K562 (cell line): ENCODE measurements at regions not wholly inside any gene's neighbourhood (a gene's known extent, or its start where the extent isn't known, plus 50 kb on each side); places are given as distances from the start of the nearest gene placed in this dataset.

ENCODE experiments used
- ATAC-seq: fragments of 200-7000 bp; cut with Tn5 transposase; 3 replicates; pipeline ENCODE4 v1.9.1; 2020; ENCODE audit warnings: moderate library complexity
- BruUV-seq: library from RNA; stranded (reverse); fragments of 400-500 nt; replicated peaks from 2 replicates; lab custom pipeline; 2021; lab: Mats Ljungman, UMichigan
- CTCF ChIA-PET: fragments of 300-600 bp; formaldehyde crosslinking; extraction: SDS; loops from one replicate; lab custom pipeline; 2021; ENCODE audit warnings: low intra/inter-chr PET ratio; lab: Yijun Ruan, JAX
- POLR2A ChIA-PET: fragments of 300-600, 350-650 bp; sonication (Branson Sonifier 250); formaldehyde crosslinking; extraction: SDS; loops from one replicate; lab custom pipeline; 2021; ENCODE audit warnings: antibody characterized with exemption, inconsistent platforms; lab: Yijun Ruan, JAX
- DNase-seq, 4 experiments: peaks; one replicate each; pipeline versions ENCODE4 v3.0.0 to v3.0.0-alpha.2; 2011 to 2018; ENCODE audit warnings: low spot score in 3 of 4, mixed read lengths in 3 of 4; ENCODE audit errors: extremely low read depth in 1 of 4
- FAIRE-seq: peaks from 2 replicates; lab custom pipeline; 2011; peaks lifted over from hg19 to GRCh38; lab: Jason Lieb, UNC
- H2AFZ ChIP-seq: 2 replicates; pipeline ENCODE4 v1.6.0; 2011; ENCODE audit warnings: low read depth, low read length, control low read depth, inconsistent platforms
- H3K27ac ChIP-seq: fragments of 200-600 bp; 3 replicates; pipeline ENCODE4 v1.8.0; 2011; ENCODE audit warnings: low read depth, mild to moderate bottlenecking, control low read depth, inconsistent platforms, low read length, moderate library complexity, mixed read lengths; ENCODE audit errors: extremely low read depth
- H3K27me3 ChIP-seq, 2 experiments: fragments of 300-600 bp in 1 of 2; 2 replicates in 1 of 2; 3 replicates in 1 of 2; pipeline versions ENCODE4 v1.6.0 to v1.8.0; 2011; ENCODE audit warnings: inconsistent platforms in 2 of 2, low read length in 2 of 2, mild to moderate bottlenecking in 1 of 2, mixed read lengths in 1 of 2, moderate library complexity in 1 of 2; ENCODE audit not compliant: control insufficient read depth in 2 of 2, insufficient read depth in 2 of 2
- H3K36me3 ChIP-seq: fragments of 300-600 bp; 3 replicates; pipeline ENCODE4 v1.8.0; 2011; ENCODE audit warnings: mild to moderate bottlenecking, low read length, inconsistent platforms; ENCODE audit not compliant: control insufficient read depth, insufficient read depth
- H3K4me1 ChIP-seq, 2 experiments: fragments of 200-600 bp in 1 of 2; replicated peaks in 1 of 2; 2 replicates in 1 of 2; 3 replicates in 1 of 2; pipeline versions ENCODE4 v1.5.1 to v1.8.0; 2011; ENCODE audit warnings: inconsistent platforms in 2 of 2, low read length in 2 of 2, mild to moderate bottlenecking in 1 of 2, mixed read lengths in 1 of 2, moderate library complexity in 1 of 2; ENCODE audit not compliant: control insufficient read depth in 2 of 2, insufficient read depth in 2 of 2
- H3K4me2 ChIP-seq: 2 replicates; pipeline ENCODE4 v1.6.1; 2011; ENCODE audit warnings: low read length, control low read depth, inconsistent platforms, mixed read lengths; ENCODE audit not compliant: insufficient read depth
- H3K4me3 ChIP-seq: fragments of 200-600 bp; sonication (generic), shearing (Covaris generic); 2 replicates; pipeline ENCODE4 v1.5.1; 2016; ENCODE audit warnings: control low read depth, inconsistent platforms
- H3K79me2 ChIP-seq: fragments of 200-600 bp; 3 replicates; pipeline ENCODE4 v1.8.0; 2011; ENCODE audit warnings: low read length, inconsistent platforms; ENCODE audit not compliant: control insufficient read depth, insufficient read depth
- H3K9ac ChIP-seq, 2 experiments: 2 replicates each; pipeline versions ENCODE4 v1.6.0 to v1.6.1; 2011; ENCODE audit warnings: low read depth in 2 of 2, low read length in 2 of 2, control low read depth in 1 of 2, inconsistent platforms in 1 of 2, mild to moderate bottlenecking in 1 of 2, mixed read lengths in 1 of 2; ENCODE audit not compliant: insufficient read depth in 1 of 2
- H3K9me1 ChIP-seq: one replicate; pipeline ENCODE4 v1.6.0; 2011; ENCODE audit warnings: inconsistent platforms, mild to moderate bottlenecking, low read length, moderate library complexity; ENCODE audit not compliant: control insufficient read depth, insufficient read depth
- H3K9me3 ChIP-seq: replicated peaks from 2 replicates; pipeline ENCODE4 v1.5.1; 2011; ENCODE audit warnings: low read depth, low read length, inconsistent platforms; ENCODE audit not compliant: control insufficient read depth, insufficient read depth
- H4K20me1 ChIP-seq: replicated peaks from 2 replicates; pipeline ENCODE4 v1.6.1; 2011; ENCODE audit warnings: low read length, inconsistent platforms, mixed read lengths; ENCODE audit not compliant: control insufficient read depth, insufficient read depth
- ASH1L ChIP-seq: fragments of 450-650 bp; IDR thresholded peaks from 2 replicates; pipeline ENCODE4 v1.6.1; 2018; ENCODE audit warnings: borderline replicate concordance, mild to moderate bottlenecking, low read depth; ENCODE audit not compliant: partially characterized antibody
- BMI1 ChIP-seq: fragments of 150-350 bp; IDR thresholded peaks from 2 replicates; pipeline ENCODE4 v1.6.1; 2014; ENCODE audit warnings: low read length
- CLOCK ChIP-seq: fragments of 250-450 bp; sonication (Bioruptor Pico); IDR thresholded peaks from 2 replicates; pipeline ENCODE4 v1.4.0; 2020; ENCODE audit warnings: mild to moderate bottlenecking, moderate library complexity, borderline replicate concordance
- ELK3 ChIP-seq: fragments of 450-650 bp; formaldehyde crosslinking; IDR thresholded peaks from 2 replicates; pipeline ENCODE4 v1.4.0; 2020; ENCODE audit warnings: mild to moderate bottlenecking
- HMBOX1 ChIP-seq: sonication (generic); IDR thresholded peaks from 2 replicates; pipeline ENCODE4 v1.6.1; 2016
- JUNB ChIP-seq: fragments of 450-650 bp; formaldehyde crosslinking; conservative IDR thresholded peaks from 2 replicates; pipeline ENCODE4 v1.4.0; 2020; ENCODE audit warnings: mild to moderate bottlenecking
- MAFF ChIP-seq: IDR thresholded peaks from 2 replicates; pipeline ENCODE4 v1.6.1; 2012; ENCODE audit warnings: low read length, improper control_type of control experiment
- NBN ChIP-seq: fragments of 450-650 bp; IDR thresholded peaks from 2 replicates; pipeline ENCODE4 v1.6.1; 2016; ENCODE audit warnings: low read depth, mild to moderate bottlenecking
- PREB ChIP-seq: sonication (generic); formaldehyde crosslinking; IDR thresholded peaks from 2 replicates; pipeline ENCODE4 v1.8.1; 2023; ENCODE audit warnings: mild to moderate bottlenecking, missing genetic modification reagents
- RCOR1 ChIP-seq, 2 experiments: IDR thresholded peaks; 2 replicates each; pipeline ENCODE4 v1.6.1; 2012; ENCODE audit warnings: low read depth in 2 of 2, low read length in 2 of 2, borderline replicate concordance in 1 of 2, improper control_type of control experiment in 1 of 2
- SAP30 ChIP-seq: fragments of 200-600 bp; sonication (generic); IDR thresholded peaks from 2 replicates; pipeline ENCODE4 v1.6.1; 2012; ENCODE audit warnings: borderline replicate concordance, low read depth, mild to moderate bottlenecking, moderate library complexity, low read length, control low read depth, inconsistent platforms; ENCODE audit not compliant: insufficient read depth, poor library complexity, severe bottlenecking
- XRCC4 ChIP-seq: IDR thresholded peaks from one replicate; pipeline ENCODE4 v1.6.1; 2011; ENCODE audit not compliant: insufficient read depth, insufficient read length; ENCODE audit errors: extremely low read depth
- ZNF655 ChIP-seq: fragments of 250-450 bp; sonication (Bioruptor Pico); IDR thresholded peaks from 2 replicates; pipeline ENCODE4 v1.5.0; 2021
- ZNF778 ChIP-seq: fragments of 450-650 bp; formaldehyde crosslinking; IDR thresholded peaks from 2 replicates; pipeline ENCODE4 v1.4.0; 2020; ENCODE audit warnings: mild to moderate bottlenecking, moderate library complexity
- WGBS: fragments of 100-300 bp; shearing (Covaris generic); methylation state at CpG from one replicate; pipeline ENCODE4 v1.1.6; 2016; ENCODE audit warnings: low coverage, mixed read lengths; ENCODE audit not compliant: insufficient coverage; ENCODE audit errors: missing lambda C conversion rate; 5-methylcytosine and 5-hydroxymethylcytosine counted together
- in situ Hi-C: fragments of 300-500 bp; cut with MboI; formaldehyde crosslinking; loops from 4 replicates; pipeline ENCODE4 v1.15.0; 2018; ENCODE audit warnings: inconsistent platforms, mixed read lengths
- intact Hi-C: fragments of 100-400 bp; cut with micrococcal nuclease; formaldehyde crosslinking; loops from 2 replicates; pipeline ENCODE4 v1.14.2; 2022

GRCh38 chr13:79196843-79197242, 209.2 kb downstream of the RBM26 start (continued):
- TF ChIP-seq ASH1L: no peak

- no peaks in the 10 kb centered on the region for H3K4me1 ChIP-seq
- CTCF ChIA-PET: no interaction called here
- no peaks in the 10 kb centered on the region for H4K20me1 ChIP-seq
- intact Hi-C loops (no loop called here), in situ Hi-C loops (no loop called here)
- no TSS peak for BruUV-seq
- no peaks in the 10 kb centered on the region for H3K27me3 ChIP-seq
- H3K4me3 ChIP-seq: no peak overlapping the region
- no peak for DNase-seq
- no peak overlapping the region for H3K4me2 ChIP-seq
- no peaks in the 10 kb centered on the region for H3K36me3 ChIP-seq
- no peak for FAIRE-seq
- no peaks in the 10 kb centered on the region for H3K9me1 ChIP-seq
- H3K9ac ChIP-seq: no peak overlapping the region
- POLR2A ChIA-PET: interaction anchor here (0.8 kb wide), 1 partner anchor 12 kb away, joined by 3 read pairs; no protein-coding TSS in a partner anchor
- H3K27ac ChIP-seq: no peak overlapping the region
- no peaks in the 10 kb centered on the region for H3K79me2 ChIP-seq
- no peak overlapping the region for H2AFZ ChIP-seq
- ATAC-seq: no peak
- no peaks in the 10 kb centered on the region for H3K9me3 ChIP-seq
- 0% methylated on average over 3 of the region's 3 CpGs for WGBS
- TF ChIP-seq MAFF (no peak), XRCC4 (no peak), SAP30 (no peak), CLOCK (CRISPR knock-in tag) (no peak), ELK3 (CRISPR knock-in tag) (no peak), RCOR1 (IDR thresholded peaks at IDR 0.05; ENCODE audit: borderline replicate concordance in 1 of 2, low read depth in 2 of 2, low read length in 2 of 2) (no peak), ZNF778 (CRISPR knock-in tag) (no peak), PREB (CRISPR knock-in tag) (no peak), ZNF655 (CRISPR knock-in tag) (no peak), NBN (no peak), BMI1 (no peak), HMBOX1 (no peak), JUNB (CRISPR knock-in tag) (no peak)
These were observed 209.7 kb downstream of the RBM26 start for GRCh38 chr13:79196366-79196765.
